K562 (cell line): ENCODE measurements at regions not wholly inside any gene's neighbourhood (a gene's known extent, or its start where the extent isn't known, plus 50 kb on each side); places are given as distances from the start of the nearest gene placed in this dataset.

Experiments used
- ATAC-seq: fragments of 200-7000 bp; cut with Tn5 transposase; 3 replicates; pipeline ENCODE4 v1.9.1; 2020; ENCODE audit warnings: moderate library complexity
- BruUV-seq: library from RNA; stranded (reverse); fragments of 400-500 nt; replicated peaks from 2 replicates; lab custom pipeline; 2021; lab: Mats Ljungman, UMichigan
- CTCF ChIA-PET: fragments of 300-600 bp; formaldehyde crosslinking; extraction: SDS; loops from one replicate; lab custom pipeline; 2021; ENCODE audit warnings: low intra/inter-chr PET ratio; lab: Yijun Ruan, JAX
- POLR2A ChIA-PET: fragments of 300-600, 350-650 bp; sonication (Branson Sonifier 250); formaldehyde crosslinking; extraction: SDS; loops from one replicate; lab custom pipeline; 2021; ENCODE audit warnings: antibody characterized with exemption, inconsistent platforms; lab: Yijun Ruan, JAX
- DNase-seq, 4 experiments: peaks; one replicate each; pipeline versions ENCODE4 v3.0.0 to v3.0.0-alpha.2; 2011 to 2018; ENCODE audit warnings: low spot score in 3 of 4, mixed read lengths in 3 of 4; ENCODE audit errors: extremely low read depth in 1 of 4
- FAIRE-seq: peaks from 2 replicates; lab custom pipeline; 2011; peaks lifted over from hg19 to GRCh38; lab: Jason Lieb, UNC
- H2AFZ ChIP-seq: 2 replicates; pipeline ENCODE4 v1.6.0; 2011; ENCODE audit warnings: low read depth, low read length, control low read depth, inconsistent platforms
- H3K27ac ChIP-seq: fragments of 200-600 bp; 3 replicates; pipeline ENCODE4 v1.8.0; 2011; ENCODE audit warnings: low read depth, mild to moderate bottlenecking, control low read depth, inconsistent platforms, low read length, moderate library complexity, mixed read lengths; ENCODE audit errors: extremely low read depth
- H3K27me3 ChIP-seq, 2 experiments: fragments of 300-600 bp in 1 of 2; 2 replicates in 1 of 2; 3 replicates in 1 of 2; pipeline versions ENCODE4 v1.6.0 to v1.8.0; 2011; ENCODE audit warnings: inconsistent platforms in 2 of 2, low read length in 2 of 2, mild to moderate bottlenecking in 1 of 2, mixed read lengths in 1 of 2, moderate library complexity in 1 of 2; ENCODE audit not compliant: control insufficient read depth in 2 of 2, insufficient read depth in 2 of 2
- H3K36me3 ChIP-seq: fragments of 300-600 bp; 3 replicates; pipeline ENCODE4 v1.8.0; 2011; ENCODE audit warnings: mild to moderate bottlenecking, low read length, inconsistent platforms; ENCODE audit not compliant: control insufficient read depth, insufficient read depth
- H3K4me1 ChIP-seq, 2 experiments: fragments of 200-600 bp in 1 of 2; replicated peaks in 1 of 2; 2 replicates in 1 of 2; 3 replicates in 1 of 2; pipeline versions ENCODE4 v1.5.1 to v1.8.0; 2011; ENCODE audit warnings: inconsistent platforms in 2 of 2, low read length in 2 of 2, mild to moderate bottlenecking in 1 of 2, mixed read lengths in 1 of 2, moderate library complexity in 1 of 2; ENCODE audit not compliant: control insufficient read depth in 2 of 2, insufficient read depth in 2 of 2
- H3K4me2 ChIP-seq: 2 replicates; pipeline ENCODE4 v1.6.1; 2011; ENCODE audit warnings: low read length, control low read depth, inconsistent platforms, mixed read lengths; ENCODE audit not compliant: insufficient read depth
- H3K4me3 ChIP-seq: fragments of 200-600 bp; sonication (generic), shearing (Covaris generic); 2 replicates; pipeline ENCODE4 v1.5.1; 2016; ENCODE audit warnings: control low read depth, inconsistent platforms
- H3K79me2 ChIP-seq: fragments of 200-600 bp; 3 replicates; pipeline ENCODE4 v1.8.0; 2011; ENCODE audit warnings: low read length, inconsistent platforms; ENCODE audit not compliant: control insufficient read depth, insufficient read depth
- H3K9ac ChIP-seq, 2 experiments: 2 replicates each; pipeline versions ENCODE4 v1.6.0 to v1.6.1; 2011; ENCODE audit warnings: low read depth in 2 of 2, low read length in 2 of 2, control low read depth in 1 of 2, inconsistent platforms in 1 of 2, mild to moderate bottlenecking in 1 of 2, mixed read lengths in 1 of 2; ENCODE audit not compliant: insufficient read depth in 1 of 2
- H3K9me1 ChIP-seq: one replicate; pipeline ENCODE4 v1.6.0; 2011; ENCODE audit warnings: inconsistent platforms, mild to moderate bottlenecking, low read length, moderate library complexity; ENCODE audit not compliant: control insufficient read depth, insufficient read depth
- H3K9me3 ChIP-seq: replicated peaks from 2 replicates; pipeline ENCODE4 v1.5.1; 2011; ENCODE audit warnings: low read depth, low read length, inconsistent platforms; ENCODE audit not compliant: control insufficient read depth, insufficient read depth
- H4K20me1 ChIP-seq: replicated peaks from 2 replicates; pipeline ENCODE4 v1.6.1; 2011; ENCODE audit warnings: low read length, inconsistent platforms, mixed read lengths; ENCODE audit not compliant: control insufficient read depth, insufficient read depth
- FOXK2 ChIP-seq, 2 experiments: fragments of 450-650 bp; IDR thresholded peaks in 1 of 2; conservative IDR thresholded peaks in 1 of 2; 2 replicates each; pipeline ENCODE4 v1.6.1; 2016; ENCODE audit warnings: low read depth in 2 of 2, mild to moderate bottlenecking in 1 of 2
- HINFP ChIP-seq: fragments of 450-650 bp; conservative IDR thresholded peaks from 2 replicates; pipeline ENCODE4 v1.6.1; 2016; ENCODE audit warnings: missing genetic modification characterization, low read depth, mild to moderate bottlenecking, control low read depth, missing compliant biosample characterization
- NFYB ChIP-seq: IDR thresholded peaks from 2 replicates; pipeline ENCODE4 v1.6.1; 2011; ENCODE audit warnings: mild to moderate bottlenecking, moderate library complexity; ENCODE audit not compliant: insufficient read length; ENCODE audit errors: extremely low read depth
- SRF ChIP-seq, 2 experiments: fragments of 250-450, 450-650 bp in 1 of 2; sonication (Bioruptor Pico) in 1 of 2; sonication (generic) in 1 of 2; formaldehyde crosslinking; IDR thresholded peaks; 2 replicates each; pipeline versions ENCODE4 v1.5.0 to v1.5.1; 2020 to 2022; ENCODE audit warnings: mild to moderate bottlenecking in 1 of 2, missing genetic modification reagents in 1 of 2
- ZNF146 ChIP-seq: IDR thresholded peaks from one replicate; pipeline ENCODE4 v1.6.1; 2018; ENCODE audit warnings: missing compliant biosample characterization; ENCODE audit not compliant: unreplicated experiment
- ZNF232 ChIP-seq: sonication (generic); formaldehyde crosslinking; IDR thresholded peaks from 2 replicates; pipeline ENCODE4 v1.8.0; 2022; ENCODE audit warnings: mild to moderate bottlenecking, missing genetic modification reagents
- ZNF436 ChIP-seq: fragments of 250-450, 450-650 bp; sonication (Bioruptor Pico); formaldehyde crosslinking; IDR thresholded peaks from 2 replicates; pipeline ENCODE4 v1.7.0; 2020; ENCODE audit warnings: mild to moderate bottlenecking
- WGBS: fragments of 100-300 bp; shearing (Covaris generic); methylation state at CpG from one replicate; pipeline ENCODE4 v1.1.6; 2016; ENCODE audit warnings: low coverage, mixed read lengths; ENCODE audit not compliant: insufficient coverage; ENCODE audit errors: missing lambda C conversion rate; 5-methylcytosine and 5-hydroxymethylcytosine counted together
- in situ Hi-C: fragments of 300-500 bp; cut with MboI; formaldehyde crosslinking; loops from 4 replicates; pipeline ENCODE4 v1.15.0; 2018; ENCODE audit warnings: inconsistent platforms, mixed read lengths
- intact Hi-C: fragments of 100-400 bp; cut with micrococcal nuclease; formaldehyde crosslinking; loops from 2 replicates; pipeline ENCODE4 v1.14.2; 2022
- TF ChIP-seq, protein P1 (sequence below): sonication (generic); formaldehyde crosslinking; IDR thresholded peaks from 2 replicates; pipeline ENCODE4 v1.4.0; 2020; ENCODE audit warnings: mild to moderate bottlenecking, missing genetic modification reagents

- TF ChIP-seq HINFP (tag) (no peak), ZNF232 (CRISPR knock-in tag) (no peak), FOXK2 (conservative IDR thresholded peaks at IDR 0.05 in 1 of 2, IDR thresholded peaks at IDR 0.05 in 1 of 2; ENCODE audit: low read depth in 2 of 2) (no peak), SRF (CRISPR knock-in tag; IDR thresholded peaks at IDR 0.05) (no peak), ZNF436 (CRISPR knock-in tag) (no peak)
- TF ChIP-seq, protein P1, sequence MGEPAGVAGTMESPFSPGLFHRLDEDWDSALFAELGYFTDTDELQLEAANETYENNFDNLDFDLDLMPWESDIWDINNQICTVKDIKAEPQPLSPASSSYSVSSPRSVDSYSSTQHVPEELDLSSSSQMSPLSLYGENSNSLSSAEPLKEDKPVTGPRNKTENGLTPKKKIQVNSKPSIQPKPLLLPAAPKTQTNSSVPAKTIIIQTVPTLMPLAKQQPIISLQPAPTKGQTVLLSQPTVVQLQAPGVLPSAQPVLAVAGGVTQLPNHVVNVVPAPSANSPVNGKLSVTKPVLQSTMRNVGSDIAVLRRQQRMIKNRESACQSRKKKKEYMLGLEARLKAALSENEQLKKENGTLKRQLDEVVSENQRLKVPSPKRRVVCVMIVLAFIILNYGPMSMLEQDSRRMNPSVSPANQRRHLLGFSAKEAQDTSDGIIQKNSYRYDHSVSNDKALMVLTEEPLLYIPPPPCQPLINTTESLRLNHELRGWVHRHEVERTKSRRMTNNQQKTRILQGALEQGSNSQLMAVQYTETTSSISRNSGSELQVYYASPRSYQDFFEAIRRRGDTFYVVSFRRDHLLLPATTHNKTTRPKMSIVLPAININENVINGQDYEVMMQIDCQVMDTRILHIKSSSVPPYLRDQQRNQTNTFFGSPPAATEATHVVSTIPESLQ (CRISPR knock-in tag) = no peak
Measured at GRCh38 chr10:10346390-10347150, 671.1 kb upstream of the CELF2 start (continued).

- POLR2A ChIA-PET = no interaction called here
- DNase-seq (no peak), FAIRE-seq (no peak), ATAC-seq (no peak)
- Histone ChIP-seq H3K9me1 (no peaks in the 10 kb centered on the region), H3K36me3 (no peaks in the 10 kb centered on the region), H3K9ac (no peak overlapping the region), H3K79me2 (no peaks in the 10 kb centered on the region), H3K4me1 (no peaks in the 10 kb centered on the region), H3K4me2 (no peak overlapping the region), H3K9me3 (0 out of 2 replicates have a peak, but pooled peaks cover 2% of the 10 kb centered on the region), H2AFZ (no peak overlapping the region), H3K27ac (no peak overlapping the region), H3K27me3 (no peaks in the 10 kb centered on the region), H3K4me3 (no peak overlapping the region), H4K20me1 (no peaks in the 10 kb centered on the region)
- CTCF ChIA-PET = no interaction called here
- intact Hi-C loops (no loop called here), in situ Hi-C loops (no loop called here)
- BruUV-seq = no TSS peak
- WGBS = 3% methylated on average over 2 of the region's 2 CpGs
- TF ChIP-seq NFYB = no peak
- no peak for TF ChIP-seq ZNF146 (CRISPR knock-in tag)
Measured at GRCh38 chr10:10350050-10350449, 667.6 kb upstream of the CELF2 start.
